ENCODE measurements at regions not wholly inside any gene's neighbourhood (a gene's known extent, or its start where the extent isn't known, plus 50 kb on each side); places are given as distances from the start of the nearest gene placed in this dataset.

GRCh38 chr2:8178911-8179310 lies 502.9 kb upstream of the ID2 start:
- H3K36me3 ChIP-seq: no peaks in the 10 kb centered on the region
- no peak overlapping the region for H3K4me3 ChIP-seq
- H3K9me3 ChIP-seq (replicated peaks): no peaks in the 10 kb centered on the region
- no peak for DNase-seq (ENCODE audit: low read depth in 1 of 2, low spot score in 2 of 2)
- H3K27me3 ChIP-seq (replicated peaks): no peaks in the 10 kb centered on the region
- no peak overlapping the region for H3K27ac ChIP-seq
- H3K4me1 ChIP-seq (replicated peaks): no peaks in the 10 kb centered on the region

GRCh38 chr2:8189316-8189715 lies 492.5 kb upstream of the ID2 start:
- Histone ChIP-seq H3K36me3 (no peaks in the 10 kb centered on the region), H3K4me1 (replicated peaks) (no peaks in the 10 kb centered on the region), H3K4me3 (no peak overlapping the region), H3K27ac (no peak overlapping the region), H3K9me3 (replicated peaks) (no peaks in the 10 kb centered on the region), H3K27me3 (replicated peaks) (no peaks in the 10 kb centered on the region)
- no peak for DNase-seq (ENCODE audit: low read depth in 1 of 2, low spot score in 2 of 2)

- H3K9me3 ChIP-seq (replicated peaks): no peaks in the 10 kb centered on the region
- no peak overlapping the region for H3K4me3 ChIP-seq
- H3K4me1 ChIP-seq (replicated peaks): no peaks in the 10 kb centered on the region
- no peak for DNase-seq (ENCODE audit: low read depth in 1 of 2, low spot score in 2 of 2)
- no peaks in the 10 kb centered on the region for H3K27me3 ChIP-seq (replicated peaks)
- no peak overlapping the region for H3K27ac ChIP-seq
- H3K36me3 ChIP-seq: no peaks in the 10 kb centered on the region
These were observed 491.6 kb upstream of the ID2 start for GRCh38 chr2:8190279-8190678.

GRCh38 chr2:8191427-8191826 lies 490.4 kb upstream of the ID2 start:
- H3K27me3 ChIP-seq (replicated peaks): no peaks in the 10 kb centered on the region
- DNase-seq (ENCODE audit: low read depth in 1 of 2, low spot score in 2 of 2): no peak
- no peak overlapping the region for H3K27ac ChIP-seq
- H3K4me3 ChIP-seq: no peak overlapping the region
- H3K4me1 ChIP-seq (replicated peaks): no peaks in the 10 kb centered on the region
- H3K9me3 ChIP-seq (replicated peaks): no peaks in the 10 kb centered on the region
- H3K36me3 ChIP-seq: no peaks in the 10 kb centered on the region

- Histone ChIP-seq H3K4me3 (no peak overlapping the region), H3K27ac (no peak overlapping the region), H3K27me3 (replicated peaks) (no peaks in the 10 kb centered on the region), H3K36me3 (no peaks in the 10 kb centered on the region), H3K9me3 (replicated peaks) (no peaks in the 10 kb centered on the region), H3K4me1 (replicated peaks) (no peaks in the 10 kb centered on the region)
- DNase-seq (ENCODE audit: low read depth in 1 of 2, low spot score in 2 of 2): no peak
These were observed 488.7 kb upstream of the ID2 start for GRCh38 chr2:8193146-8193545.

GRCh38 chr2:8193686-8194615 lies 487.9 kb upstream of the ID2 start:
- Histone ChIP-seq H3K4me3 (no peak overlapping the region), H3K27me3 (replicated peaks) (no peaks in the 10 kb centered on the region), H3K36me3 (no peaks in the 10 kb centered on the region), H3K9me3 (replicated peaks) (no peaks in the 10 kb centered on the region), H3K4me1 (replicated peaks) (no peaks in the 10 kb centered on the region), H3K27ac (no peak overlapping the region)
- no peak for DNase-seq (ENCODE audit: low read depth in 1 of 2, low spot score in 2 of 2)

GRCh38 chr2:8195784-8196183 lies 486.1 kb upstream of the ID2 start:
- Histone ChIP-seq H3K4me3 (no peak overlapping the region), H3K27me3 (replicated peaks) (no peaks in the 10 kb centered on the region), H3K4me1 (replicated peaks) (no peaks in the 10 kb centered on the region), H3K9me3 (replicated peaks) (no peaks in the 10 kb centered on the region), H3K27ac (no peak overlapping the region), H3K36me3 (no peaks in the 10 kb centered on the region)
- no peak for DNase-seq (ENCODE audit: low read depth in 1 of 2, low spot score in 2 of 2)

GRCh38 chr2:8196316-8196715 lies 485.5 kb upstream of the ID2 start:
- Histone ChIP-seq H3K4me3 (no peak overlapping the region), H3K36me3 (no peaks in the 10 kb centered on the region), H3K27ac (no peak overlapping the region), H3K9me3 (replicated peaks) (no peaks in the 10 kb centered on the region), H3K4me1 (replicated peaks) (no peaks in the 10 kb centered on the region), H3K27me3 (replicated peaks) (0 out of 2 replicates have a peak, but pooled peaks cover 4% of the 10 kb centered on the region)
- no peak for DNase-seq (ENCODE audit: low read depth in 1 of 2, low spot score in 2 of 2)

GRCh38 chr2:8197101-8197500 lies 484.8 kb upstream of the ID2 start:
- no peak for DNase-seq (ENCODE audit: low read depth in 1 of 2, low spot score in 2 of 2)
- H3K4me1 ChIP-seq (replicated peaks): no peaks in the 10 kb centered on the region

GRCh38 chr2:8197825-8198224 lies 484.0 kb upstream of the ID2 start:
- Histone ChIP-seq H3K27ac (no peak overlapping the region), H3K4me3 (no peak overlapping the region), H3K36me3 (no peaks in the 10 kb centered on the region), H3K27me3 (replicated peaks) (0 out of 2 replicates have a peak, but pooled peaks cover 4% of the 10 kb centered on the region), H3K9me3 (replicated peaks) (no peaks in the 10 kb centered on the region), H3K4me1 (replicated peaks) (no peaks in the 10 kb centered on the region)
- no peak for DNase-seq (ENCODE audit: low read depth in 1 of 2, low spot score in 2 of 2)

More at GRCh38 chr2:8197101-8197500, 484.8 kb upstream of the ID2 start:
- H3K27ac ChIP-seq: no peak overlapping the region
- H3K4me3 ChIP-seq: no peak overlapping the region
- H3K36me3 ChIP-seq: no peaks in the 10 kb centered on the region
- no peaks in the 10 kb centered on the region for H3K9me3 ChIP-seq (replicated peaks)
- H3K27me3 ChIP-seq (replicated peaks): 0 out of 2 replicates have a peak, but pooled peaks cover 4% of the 10 kb centered on the region

GRCh38 chr2:8198766-8199382 lies 483.0 kb upstream of the ID2 start:
- Histone ChIP-seq H3K4me3 (no peak overlapping the region), H3K9me3 (replicated peaks) (no peaks in the 10 kb centered on the region), H3K27me3 (replicated peaks) (0 out of 2 replicates have a peak, but pooled peaks cover 4% of the 10 kb centered on the region), H3K36me3 (no peaks in the 10 kb centered on the region), H3K27ac (no peak overlapping the region), H3K4me1 (replicated peaks) (no peaks in the 10 kb centered on the region)
- no peak for DNase-seq (ENCODE audit: low read depth in 1 of 2, low spot score in 2 of 2)

GRCh38 chr2:8202132-8202531 lies 479.7 kb upstream of the ID2 start:
- no peak for DNase-seq (ENCODE audit: low read depth in 1 of 2, low spot score in 2 of 2)
- H3K9me3 ChIP-seq (replicated peaks): no peaks in the 10 kb centered on the region
- no peaks in the 10 kb centered on the region for H3K36me3 ChIP-seq
- H3K27me3 ChIP-seq (replicated peaks): 0 out of 2 replicates have a peak, but pooled peaks cover 4% of the 10 kb centered on the region
- no peaks in the 10 kb centered on the region for H3K4me1 ChIP-seq (replicated peaks)
- H3K4me3 ChIP-seq: no peak overlapping the region
- H3K27ac ChIP-seq: no peak overlapping the region

GRCh38 chr2:8203364-8203763 lies 478.5 kb upstream of the ID2 start:
- H3K9me3 ChIP-seq (replicated peaks): no peaks in the 10 kb centered on the region
- H3K4me1 ChIP-seq (replicated peaks): no peaks in the 10 kb centered on the region
- DNase-seq (ENCODE audit: low read depth in 1 of 2, low spot score in 2 of 2): no peak
- H3K27ac ChIP-seq: no peak overlapping the region
- 0 out of 2 replicates have a peak, but pooled peaks cover 4% of the 10 kb centered on the region for H3K27me3 ChIP-seq (replicated peaks)
- H3K36me3 ChIP-seq: no peaks in the 10 kb centered on the region
- no peak overlapping the region for H3K4me3 ChIP-seq

GRCh38 chr2:8204711-8205110 lies 477.1 kb upstream of the ID2 start:
- Histone ChIP-seq H3K36me3 (no peaks in the 10 kb centered on the region), H3K27me3 (replicated peaks) (0 out of 2 replicates have a peak, but pooled peaks cover 4% of the 10 kb centered on the region), H3K4me3 (no peak overlapping the region), H3K27ac (no peak overlapping the region), H3K9me3 (replicated peaks) (no peaks in the 10 kb centered on the region), H3K4me1 (replicated peaks) (no peaks in the 10 kb centered on the region)
- no peak for DNase-seq (ENCODE audit: low read depth in 1 of 2, low spot score in 2 of 2)

Measured in SJSA1 (cell line).